Esophagus squamous epithelium (tissue), 5 donors: ENCODE measurements at regions not wholly inside any gene's neighbourhood (a gene's known extent, or its start where the extent isn't known, plus 50 kb on each side); places are given as distances from the start of the nearest gene placed in this dataset.
A peak's percentile ranks its signal among the peaks of the same experiment; 100 is the strongest.

ENCODE experiments used
- DNase-seq: peaks from one replicate; lab custom pipeline; 2025; lab: John Stamatoyannopoulos, UW
- H3K27ac ChIP-seq, 4 donors: fragments of 200-600 bp; sonication (generic); one replicate each; pipeline ENCODE4 v1.5.1; 2016 to 2019; ENCODE audit warnings: mild to moderate bottlenecking in 1 of 4
- H3K27me3 ChIP-seq, 4 donors: fragments of 200-600 bp; sonication (generic); 1 replicate in 3 of 4; 2 replicates in 1 of 4; pipeline versions ENCODE4 v1.5.1 to v1.6.0; 2017 to 2021; ENCODE audit warnings: antibody characterized with exemption in 1 of 4
- H3K36me3 ChIP-seq, 3 donors: fragments of 200-600 bp; sonication (generic); one replicate each; pipeline ENCODE4 v1.5.1; 2016 to 2019
- H3K4me1 ChIP-seq, 3 donors: fragments of 200-600 bp; sonication (generic); one replicate each; pipeline ENCODE4 v1.5.1; 2017 to 2019
- H3K4me3 ChIP-seq, 4 donors: fragments of 200-600 bp; sonication (generic); 1 replicate in 3 of 4; 2 replicates in 1 of 4; pipeline ENCODE4 v1.5.1; 2016 to 2019; ENCODE audit warnings: mild to moderate bottlenecking in 2 of 4, moderate library complexity in 1 of 4
- H3K9me3 ChIP-seq, 3 donors: fragments of 200-600 bp; sonication (generic); one replicate each; pipeline ENCODE4 v1.5.1; 2016 to 2019
- CTCF ChIP-seq, 6 experiments: fragments of 450-650 bp in 4 of 6; fragments of 200-600 bp in 2 of 6; sonication (generic) in 2 of 6; IDR thresholded peaks; one replicate each; pipeline ENCODE4 v1.5.1; 2016 to 2019; ENCODE audit warnings: antibody characterized with exemption in 6 of 6, mild to moderate bottlenecking in 4 of 6, moderate library complexity in 4 of 6
- POLR2A ChIP-seq, 4 donors: fragments of 450-650 bp; IDR thresholded peaks; one replicate each; pipeline ENCODE4 v1.6.1; 2017; ENCODE audit warnings: antibody characterized with exemption in 4 of 4, mild to moderate bottlenecking in 4 of 4, moderate library complexity in 3 of 4
- WGBS, 2 donors: methylation state at CpG; one replicate each; pipeline ENCODE4 v1.1.5; 2018; 5-methylcytosine and 5-hydroxymethylcytosine counted together
- intact Hi-C: fragments of 100-400 bp; cut with DNase I; formaldehyde crosslinking; loops from one replicate; pipeline ENCODE4 v1.15.0; 2022
- donor health status: DM: yes; HTN: yes; CAD: no.

GRCh38 chr5:56677690-56678305, 137.6 kb upstream of the MAP3K1 start:
- 40 to 45% methylated on average over 2 of the region's 2 CpGs for WGBS, 2 donors
- no peak for DNase-seq
- Histone ChIP-seq H3K27me3 (no peaks in the 10 kb centered on the region), H3K27ac (peak overlapping the region; percentile 7 to 53 (median 36)), H3K4me1 (peaks cover 18 to 66% (median 34%) of the 10 kb centered on the region in 3 donors), H3K9me3 (no peaks in the 10 kb centered on the region), H3K36me3 (no peaks in the 10 kb centered on the region), H3K4me3 (no peak overlapping the region)
- TF ChIP-seq CTCF (IDR thresholded peaks at IDR 0.05), result no peak
- TF ChIP-seq POLR2A (IDR thresholded peaks at IDR 0.05), result no peak
- intact Hi-C loops, result no loop called here

- TF ChIP-seq CTCF (IDR thresholded peaks at IDR 0.05) (no peak), POLR2A (IDR thresholded peaks at IDR 0.05) (no peak)
- intact Hi-C loops, result no loop called here
- Histone ChIP-seq H3K9me3 (no peaks in the 10 kb centered on the region), H3K4me3 (no peak overlapping the region), H3K4me1 (peaks cover 18 to 58% (median 34%) of the 10 kb centered on the region in 3 donors), H3K27ac (peak overlapping the region in 2 of 4 donors; percentile 44 to 53), H3K36me3 (no peaks in the 10 kb centered on the region), H3K27me3 (no peaks in the 10 kb centered on the region)
- DNase-seq, result no peak
- WGBS, 2 donors, result 32 to 36% methylated on average over 2 to 4 of the region's 4 CpGs
These were observed 139.1 kb upstream of the MAP3K1 start for GRCh38 chr5:56676091-56676768.

GRCh38 chr5:56674441-56674840, 140.9 kb upstream of the MAP3K1 start:
- no peak overlapping the region for H3K4me3 ChIP-seq
- no peak for DNase-seq
- TF ChIP-seq CTCF (IDR thresholded peaks at IDR 0.05) (no peak), POLR2A (IDR thresholded peaks at IDR 0.05) (no peak)
- no peaks in the 10 kb centered on the region for H3K27me3 ChIP-seq
- peaks cover 22 to 67% (median 38%) of the 10 kb centered on the region in 3 donors for H3K4me1 ChIP-seq
- no peak overlapping the region for H3K27ac ChIP-seq
- 74 to 82% methylated on average over 3 of the region's 3 CpGs for WGBS, 2 donors
- intact Hi-C loops, result no loop called here
- no peaks in the 10 kb centered on the region for H3K36me3 ChIP-seq
- H3K9me3 ChIP-seq, result no peaks in the 10 kb centered on the region

DNA sequence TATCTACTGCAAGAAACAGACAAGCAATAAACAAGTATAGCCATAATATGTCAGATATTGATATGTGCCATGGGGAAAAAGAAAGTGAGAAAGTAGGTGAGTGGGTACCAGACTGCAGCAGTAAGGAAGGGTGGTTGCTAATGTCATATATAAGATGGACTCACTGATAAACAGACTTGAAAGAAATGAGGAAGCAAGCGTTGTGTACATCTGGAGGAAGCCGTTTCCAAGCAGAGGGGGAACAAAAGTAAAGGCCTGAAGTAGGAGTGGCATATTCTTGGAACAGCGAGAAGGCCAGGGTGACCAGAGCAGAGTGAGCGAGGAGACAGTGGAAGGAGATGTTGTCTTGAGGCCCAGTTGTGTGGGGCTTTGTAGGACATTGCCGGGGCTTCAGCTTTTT, 142.2 kb upstream of the MAP3K1 start:
- no peak overlapping the region for H3K27ac ChIP-seq
- TF ChIP-seq POLR2A (IDR thresholded peaks at IDR 0.05) (no peak), CTCF (IDR thresholded peaks at IDR 0.05) (no peak)
- intact Hi-C loops, result no loop called here
- no peak overlapping the region for H3K4me3 ChIP-seq
- H3K4me1 ChIP-seq, result peaks cover 24 to 67% (median 37%) of the 10 kb centered on the region in 3 donors
- no peaks in the 10 kb centered on the region for H3K27me3 ChIP-seq
- H3K9me3 ChIP-seq, result no peaks in the 10 kb centered on the region
- WGBS, 2 donors, result 81 to 82% methylated on average over 5 of the region's 5 CpGs
- H3K36me3 ChIP-seq, result no peaks in the 10 kb centered on the region
- no peak for DNase-seq

- no peaks in the 10 kb centered on the region for H3K9me3 ChIP-seq
- no peak for TF ChIP-seq CTCF (IDR thresholded peaks at IDR 0.05)
- H3K27me3 ChIP-seq, result no peaks in the 10 kb centered on the region
- no peak for DNase-seq
- intact Hi-C loops, result no loop called here
- no peaks in the 10 kb centered on the region for H3K36me3 ChIP-seq
- WGBS, 2 donors, result 78 to 93% methylated on average over 4 of the region's 4 CpGs
- no peak overlapping the region for H3K4me3 ChIP-seq
- peak overlapping the region in 1 of 4 donors; percentile 3 for H3K27ac ChIP-seq
- peaks cover 15 to 51% (median 28%) of the 10 kb centered on the region in 3 donors for H3K4me1 ChIP-seq
These were observed 143.8 kb upstream of the MAP3K1 start for GRCh38 chr5:56671571-56671970.
